Stomach (tissue), 4 donors: ENCODE measurements at regions not wholly inside any gene's neighbourhood (a gene's known extent, or its start where the extent isn't known, plus 50 kb on each side); places are given as distances from the start of the nearest gene placed in this dataset.

ENCODE experiments used
- CTCF ChIP-seq, 7 experiments: fragments of 450-650 bp in 4 of 7; fragments of 200-600 bp in 3 of 7; sonication (generic) in 3 of 7; IDR thresholded peaks; one replicate each; pipeline ENCODE4 v1.5.1; 2016 to 2019; ENCODE audit warnings: antibody characterized with exemption in 7 of 7, control low read depth in 2 of 7, mild to moderate bottlenecking in 1 of 7
- EP300 ChIP-seq: sonication (generic); formaldehyde crosslinking; IDR thresholded peaks from one replicate; pipeline ENCODE4 v1.6.1; 2017; ENCODE audit warnings: antibody characterized with exemption
- POLR2A ChIP-seq, 4 donors: fragments of 450-650 bp; IDR thresholded peaks; one replicate each; pipeline ENCODE4 v1.6.1; 2016; ENCODE audit warnings: antibody characterized with exemption in 4 of 4, control low read depth in 2 of 4, mild to moderate bottlenecking in 1 of 4, moderate library complexity in 1 of 4
- POLR2AphosphoS5 ChIP-seq, 3 donors: sonication (generic); formaldehyde crosslinking; IDR thresholded peaks; one replicate each; pipeline ENCODE4 v1.6.1; 2016; ENCODE audit warnings: antibody characterized with exemption in 3 of 3

- no peak for TF ChIP-seq CTCF (IDR thresholded peaks at IDR 0.05)
- TF ChIP-seq POLR2A (IDR thresholded peaks at IDR 0.05) = no peak
- no peak for TF ChIP-seq EP300
- no peak for TF ChIP-seq POLR2AphosphoS5 (IDR thresholded peaks at IDR 0.05)
Measured at GRCh38 chr2:146207417-146207816, 1637.4 kb upstream of the ACVR2A start.
